ENCODE measurements at regions not wholly inside any gene's neighbourhood (a gene's known extent, or its start where the extent isn't known, plus 50 kb on each side); places are given as distances from the start of the nearest gene placed in this dataset.

GRCh38 chr13:33615436-33615835 is 202.5 kb upstream of the RFC3 start:
- no peaks in the 10 kb centered on the region for H3K36me3 ChIP-seq (ENCODE audit: insufficient read depth, low read length)
- H3K27ac ChIP-seq, result no peak overlapping the region
- DNase-seq (ENCODE audit: low read depth, low spot score), result no peak
- H3K9me3 ChIP-seq (ENCODE audit: low read depth, low read length), result no peaks in the 10 kb centered on the region
- H3K4me3 ChIP-seq, result no peak overlapping the region
- H3K9ac ChIP-seq (ENCODE audit: insufficient read length), result no peak overlapping the region
- no peak for TF ChIP-seq POLR2AphosphoS5 (IDR thresholded peaks at IDR 0.05; ENCODE audit: borderline replicate concordance, low read depth, low read length)
- no peak for TF ChIP-seq EZH2 (IDR thresholded peaks at IDR 0.05)
- no peak for TF ChIP-seq FOXP2 (optimal IDR thresholded peaks at IDR 0.05; ENCODE audit: control extremely low read depth, extremely low read length, insufficient read depth)

GRCh38 chr13:33616130-33616529 is 201.8 kb upstream of the RFC3 start:
- H3K9me3 ChIP-seq (ENCODE audit: low read depth, low read length), result no peaks in the 10 kb centered on the region
- TF ChIP-seq FOXP2 (optimal IDR thresholded peaks at IDR 0.05; ENCODE audit: control extremely low read depth, extremely low read length, insufficient read depth) (no peak), EZH2 (IDR thresholded peaks at IDR 0.05) (no peak), POLR2AphosphoS5 (IDR thresholded peaks at IDR 0.05; ENCODE audit: borderline replicate concordance, low read depth, low read length) (no peak)
- no peak overlapping the region for H3K27ac ChIP-seq
- no peak overlapping the region for H3K4me3 ChIP-seq
- no peak for DNase-seq (ENCODE audit: low read depth, low spot score)
- no peak overlapping the region for H3K9ac ChIP-seq (ENCODE audit: insufficient read length)
- H3K36me3 ChIP-seq (ENCODE audit: insufficient read depth, low read length), result no peaks in the 10 kb centered on the region

DNA sequence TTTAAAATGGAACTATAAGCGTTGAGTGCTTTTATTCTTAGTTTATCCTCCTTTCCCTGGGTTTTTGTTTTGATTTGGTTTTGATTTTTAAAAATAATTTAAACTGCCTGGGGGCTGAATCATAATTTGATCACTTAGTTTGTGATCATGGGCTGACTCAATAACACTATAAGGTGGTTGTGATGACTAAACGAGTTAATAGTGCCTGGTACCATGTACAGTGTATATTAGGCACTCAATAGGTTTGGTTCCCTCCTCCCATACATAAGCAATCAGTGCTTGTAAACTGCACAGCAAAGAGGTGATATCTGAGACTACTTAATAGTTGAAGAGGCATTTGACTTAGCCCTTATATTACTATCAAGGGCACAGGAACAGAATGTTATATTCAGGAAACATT is 200.9 kb upstream of the RFC3 start:
- Histone ChIP-seq H3K4me3 (no peak overlapping the region), H3K36me3 (ENCODE audit: insufficient read depth, low read length) (no peaks in the 10 kb centered on the region), H3K27ac (no peak overlapping the region), H3K9ac (ENCODE audit: insufficient read length) (no peak overlapping the region), H3K9me3 (ENCODE audit: low read depth, low read length) (no peaks in the 10 kb centered on the region)
- TF ChIP-seq POLR2AphosphoS5 (IDR thresholded peaks at IDR 0.05; ENCODE audit: borderline replicate concordance, low read depth, low read length) (no peak), EZH2 (IDR thresholded peaks at IDR 0.05) (no peak), FOXP2 (optimal IDR thresholded peaks at IDR 0.05; ENCODE audit: control extremely low read depth, extremely low read length, insufficient read depth) (no peak)
- DNase-seq (ENCODE audit: low read depth, low spot score), result no peak

GRCh38 chr13:33624253-33624652 is 193.7 kb upstream of the RFC3 start:
- no peak for DNase-seq (ENCODE audit: low read depth, low spot score)
- no peak overlapping the region for H3K9ac ChIP-seq (ENCODE audit: insufficient read length)
- H3K36me3 ChIP-seq (ENCODE audit: insufficient read depth, low read length), result no peaks in the 10 kb centered on the region
- H3K27ac ChIP-seq, result no peak overlapping the region
- no peak overlapping the region for H3K4me3 ChIP-seq
- H3K9me3 ChIP-seq (ENCODE audit: low read depth, low read length), result no peaks in the 10 kb centered on the region
- TF ChIP-seq FOXP2 (optimal IDR thresholded peaks at IDR 0.05; ENCODE audit: control extremely low read depth, extremely low read length, insufficient read depth), result no peak
- TF ChIP-seq EZH2 (IDR thresholded peaks at IDR 0.05), result no peak
- no peak for TF ChIP-seq POLR2AphosphoS5 (IDR thresholded peaks at IDR 0.05; ENCODE audit: borderline replicate concordance, low read depth, low read length)

GRCh38 chr13:33624740-33625139 is 193.2 kb upstream of the RFC3 start:
- no peak for DNase-seq (ENCODE audit: low read depth, low spot score)
- TF ChIP-seq FOXP2 (optimal IDR thresholded peaks at IDR 0.05; ENCODE audit: control extremely low read depth, extremely low read length, insufficient read depth) (no peak), EZH2 (IDR thresholded peaks at IDR 0.05) (no peak), POLR2AphosphoS5 (IDR thresholded peaks at IDR 0.05; ENCODE audit: borderline replicate concordance, low read depth, low read length) (no peak)
- Histone ChIP-seq H3K9me3 (ENCODE audit: low read depth, low read length) (no peaks in the 10 kb centered on the region), H3K36me3 (ENCODE audit: insufficient read depth, low read length) (no peaks in the 10 kb centered on the region), H3K27ac (no peak overlapping the region), H3K9ac (ENCODE audit: insufficient read length) (no peak overlapping the region), H3K4me3 (no peak overlapping the region)

DNA sequence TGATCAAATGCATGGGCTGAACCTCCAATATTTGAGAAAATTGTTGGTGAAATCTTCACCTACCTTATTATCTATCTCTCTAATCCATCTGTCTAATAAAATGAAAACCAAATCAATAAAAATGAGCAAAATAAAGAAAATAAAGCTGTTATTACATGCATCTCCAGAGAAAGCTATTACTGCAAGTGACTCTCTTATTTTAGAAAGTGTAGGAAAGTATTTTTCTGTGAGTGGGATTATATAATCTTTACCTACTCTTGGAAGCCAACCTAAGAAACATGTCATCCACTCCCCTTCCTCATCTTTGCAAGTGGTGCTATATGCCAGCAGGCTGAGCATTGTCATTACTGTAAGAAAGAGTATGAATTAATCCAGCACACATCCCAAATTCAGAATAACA is 191.5 kb upstream of the RFC3 start:
- no peaks in the 10 kb centered on the region for H3K36me3 ChIP-seq (ENCODE audit: insufficient read depth, low read length)
- TF ChIP-seq EZH2 (IDR thresholded peaks at IDR 0.05), result no peak
- TF ChIP-seq POLR2AphosphoS5 (IDR thresholded peaks at IDR 0.05; ENCODE audit: borderline replicate concordance, low read depth, low read length), result no peak
- TF ChIP-seq FOXP2 (optimal IDR thresholded peaks at IDR 0.05; ENCODE audit: control extremely low read depth, extremely low read length, insufficient read depth), result no peak
- H3K27ac ChIP-seq, result no peak overlapping the region
- H3K9ac ChIP-seq (ENCODE audit: insufficient read length), result no peak overlapping the region
- H3K9me3 ChIP-seq (ENCODE audit: low read depth, low read length), result no peaks in the 10 kb centered on the region
- no peak overlapping the region for H3K4me3 ChIP-seq
- no peak for DNase-seq (ENCODE audit: low read depth, low spot score)

DNA sequence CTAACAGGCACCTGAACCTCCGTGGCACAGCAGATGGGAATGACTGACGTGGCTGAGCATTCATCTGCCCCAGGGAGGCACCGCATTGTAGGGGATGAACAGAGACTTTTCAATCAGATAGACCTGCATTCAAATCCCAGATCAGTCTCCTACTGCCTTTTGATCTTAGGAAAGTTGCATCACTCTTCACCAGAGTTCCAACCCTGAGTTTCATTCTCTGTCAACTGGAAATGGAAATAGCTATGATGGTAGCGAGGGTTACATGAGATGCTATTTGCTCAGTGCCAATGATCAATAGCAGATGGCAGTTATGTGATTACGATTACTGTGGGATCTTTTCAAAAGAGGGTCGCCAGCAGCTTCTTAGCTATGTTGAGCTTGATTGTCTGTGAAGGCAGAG is 189.3 kb upstream of the RFC3 start:
- TF ChIP-seq EZH2 (IDR thresholded peaks at IDR 0.05) (no peak), POLR2AphosphoS5 (IDR thresholded peaks at IDR 0.05; ENCODE audit: borderline replicate concordance, low read depth, low read length) (no peak), FOXP2 (optimal IDR thresholded peaks at IDR 0.05; ENCODE audit: control extremely low read depth, extremely low read length, insufficient read depth) (no peak)
- no peaks in the 10 kb centered on the region for H3K9me3 ChIP-seq (ENCODE audit: low read depth, low read length)
- H3K27ac ChIP-seq, result no peak overlapping the region
- no peak overlapping the region for H3K9ac ChIP-seq (ENCODE audit: insufficient read length)
- H3K36me3 ChIP-seq (ENCODE audit: insufficient read depth, low read length), result no peaks in the 10 kb centered on the region
- H3K4me3 ChIP-seq, result no peak overlapping the region
- no peak for DNase-seq (ENCODE audit: low read depth, low spot score)

GRCh38 chr13:33629605-33630360 is 188.2 kb upstream of the RFC3 start:
- Histone ChIP-seq H3K36me3 (ENCODE audit: insufficient read depth, low read length) (no peaks in the 10 kb centered on the region), H3K9ac (ENCODE audit: insufficient read length) (no peak overlapping the region), H3K9me3 (ENCODE audit: low read depth, low read length) (no peaks in the 10 kb centered on the region), H3K4me3 (no peak overlapping the region), H3K27ac (no peak overlapping the region)
- TF ChIP-seq FOXP2 (optimal IDR thresholded peaks at IDR 0.05; ENCODE audit: control extremely low read depth, extremely low read length, insufficient read depth) (no peak), EZH2 (IDR thresholded peaks at IDR 0.05) (no peak), POLR2AphosphoS5 (IDR thresholded peaks at IDR 0.05; ENCODE audit: borderline replicate concordance, low read depth, low read length) (no peak)
- no peak for DNase-seq (ENCODE audit: low read depth, low spot score)

All from SK-N-MC (cell line).